GM21390 (cell line): ENCODE measurements at regions not wholly inside any gene's neighbourhood (a gene's known extent, or its start where the extent isn't known, plus 50 kb on each side); places are given as distances from the start of the nearest gene placed in this dataset.

ENCODE experiments used
- ATAC-seq: cut with Tn5 transposase; IDR thresholded peaks from one replicate; pipeline ENCODE4 v1.9.1; 2021; ENCODE audit not compliant: unreplicated experiment

- ATAC-seq, result no peak
Measured at GRCh38 chr15:31151301-31152233, 50.0 kb upstream of the TRPM1 start.

- no peak for ATAC-seq
Measured at GRCh38 chr15:31153531-31153930, 52.0 kb upstream of the TRPM1 start.

- ATAC-seq, result no peak
Measured at GRCh38 chr15:31155151-31155550, 53.6 kb upstream of the TRPM1 start.

- ATAC-seq, result no peak
Measured at GRCh38 chr15:31156226-31156625, 54.7 kb upstream of the TRPM1 start.

- ATAC-seq, result no peak
Measured at GRCh38 chr15:31156808-31157207, 55.3 kb upstream of the TRPM1 start.

DNA sequence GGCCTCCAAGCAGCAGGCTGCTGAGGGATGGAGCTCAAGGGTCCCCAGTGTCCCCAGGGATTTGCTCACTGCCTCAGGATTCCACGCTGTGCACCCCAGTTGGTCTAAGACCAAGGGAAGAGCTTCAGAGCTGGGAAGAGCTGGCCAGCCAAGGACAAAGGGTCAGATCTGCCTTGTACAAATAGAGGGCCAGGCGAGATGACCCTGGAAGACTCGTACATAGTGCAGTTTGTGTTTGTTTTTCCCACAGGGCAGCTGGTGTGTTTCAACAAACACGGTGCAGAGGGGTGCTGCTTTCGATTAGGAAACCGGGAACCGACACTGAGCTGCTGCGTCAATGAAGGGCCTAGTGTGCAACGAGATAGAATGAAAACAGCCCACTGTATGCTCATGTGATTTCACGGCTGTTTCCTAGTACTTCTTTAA, 56.1 kb upstream of the TRPM1 start:
- no peak for ATAC-seq

GRCh38 chr15:31158858-31159569, 57.5 kb upstream of the TRPM1 start:
- ATAC-seq, result no peak

DNA sequence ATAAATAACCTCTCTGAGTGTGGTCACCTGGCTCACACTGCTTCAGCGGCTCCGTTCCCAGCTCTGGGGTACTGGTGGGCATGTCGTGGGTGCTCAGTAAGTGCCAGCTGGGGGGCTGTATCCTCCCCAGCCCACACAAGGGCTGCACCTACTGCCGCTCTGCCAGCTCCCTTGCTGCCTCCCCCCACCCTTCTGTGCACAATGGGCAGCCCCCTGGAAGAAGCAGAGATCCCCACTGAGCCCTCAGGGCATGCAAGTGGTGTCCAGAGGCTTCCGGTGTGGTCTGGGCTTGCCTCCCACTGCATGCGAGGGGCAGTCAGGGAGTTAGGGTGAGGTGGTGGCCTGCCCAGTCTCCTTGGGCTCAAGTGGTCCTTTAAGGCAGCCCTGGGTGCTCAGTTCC, 58.3 kb upstream of the TRPM1 start:
- no peak for ATAC-seq

- no peak for ATAC-seq
Measured at GRCh38 chr15:31160297-31160696, 58.8 kb upstream of the TRPM1 start.

DNA sequence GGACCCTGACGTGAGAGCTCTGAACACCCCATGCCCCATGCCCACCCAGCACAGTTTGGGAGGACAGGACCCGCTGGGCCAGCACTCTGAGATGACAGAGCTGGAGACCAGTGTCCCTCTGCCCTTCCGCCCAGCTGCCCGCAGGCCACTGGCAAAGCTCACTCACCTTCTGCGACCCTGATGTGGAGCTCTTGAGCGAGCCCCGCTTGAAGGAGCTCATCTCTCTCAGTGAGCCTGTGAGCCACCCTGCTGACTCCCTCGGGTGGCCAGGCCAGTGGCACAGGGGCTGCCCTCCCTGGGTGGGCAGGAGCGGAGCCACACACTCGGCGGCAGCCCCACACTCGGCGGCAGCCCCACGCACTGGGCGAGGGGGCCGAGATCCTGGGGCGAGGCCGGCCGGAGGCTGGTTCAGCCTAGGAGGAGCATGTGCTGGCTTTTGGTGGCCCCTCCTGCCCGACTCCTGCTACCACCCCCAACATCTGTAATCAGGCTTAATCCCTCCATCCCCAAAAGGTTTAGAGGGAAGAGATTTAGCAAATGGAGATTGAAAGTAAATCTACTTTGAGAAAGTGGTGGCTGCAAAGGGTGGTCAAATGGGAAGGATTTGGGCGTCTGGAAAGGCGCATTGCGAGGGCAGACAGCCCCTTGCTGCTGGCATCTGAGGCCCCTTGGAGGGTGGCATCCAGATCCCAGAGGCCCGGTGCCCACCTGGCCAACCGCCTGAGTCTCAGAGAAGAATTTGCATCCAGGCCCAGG, 59.4 kb upstream of the TRPM1 start:
- ATAC-seq, result no peak

DNA sequence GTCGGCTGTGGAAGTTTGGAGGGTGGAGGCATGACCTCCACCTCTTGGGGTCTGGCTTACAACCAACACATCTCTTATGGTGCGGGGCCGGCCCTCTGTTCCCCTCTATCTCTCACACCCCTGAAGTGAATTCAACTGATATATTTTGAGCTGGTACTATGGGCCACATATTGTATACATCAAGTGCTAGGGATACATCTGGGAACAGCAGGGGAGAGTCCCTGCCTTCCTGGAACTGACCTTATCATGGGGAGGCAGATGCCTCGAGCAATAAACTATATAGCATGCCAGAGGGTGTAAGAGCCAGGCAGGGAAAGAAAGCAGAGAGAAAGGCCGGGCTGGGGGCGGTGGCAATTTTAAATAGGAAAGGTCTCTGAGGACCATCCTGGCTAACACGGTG, 60.4 kb upstream of the TRPM1 start:
- no peak for ATAC-seq

DNA sequence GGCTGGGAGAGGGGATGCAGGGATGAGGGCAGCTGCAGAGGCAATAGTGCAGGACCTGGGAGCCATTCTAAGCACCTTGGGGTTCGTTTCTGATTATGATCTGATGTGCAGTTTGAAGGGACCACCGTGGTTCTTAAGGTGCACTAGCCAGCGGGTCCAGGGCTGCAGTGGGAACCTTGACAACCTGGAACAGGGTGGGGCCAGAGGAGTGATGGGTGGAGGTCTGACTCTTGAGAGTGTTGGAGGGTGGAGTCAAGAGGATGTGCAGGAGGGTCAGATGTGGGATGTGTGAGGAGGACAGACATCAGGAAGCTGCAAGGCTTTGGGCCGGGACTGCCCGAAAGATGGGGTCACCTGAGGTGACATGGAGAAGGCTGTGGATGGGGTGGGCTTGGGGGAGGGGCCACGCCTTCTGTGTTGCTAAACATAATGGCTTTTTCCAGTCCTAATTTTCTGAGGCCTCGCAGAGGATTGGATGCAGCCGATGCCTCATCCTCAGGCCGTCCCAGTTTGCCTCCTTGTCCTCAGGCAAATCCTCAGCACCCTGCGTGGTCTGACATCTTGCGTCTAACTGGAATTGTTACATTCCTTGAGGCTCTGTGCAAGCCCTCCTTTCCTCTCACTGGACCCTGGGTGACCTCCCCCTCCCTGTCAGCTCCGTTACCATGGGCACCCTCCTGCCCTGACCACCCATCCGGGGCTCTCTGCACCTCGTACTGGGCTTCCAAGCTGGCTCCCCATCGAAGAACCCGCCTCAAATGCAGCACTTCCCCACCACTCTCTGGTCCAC, 61.4 kb upstream of the TRPM1 start:
- no peak for ATAC-seq

GRCh38 chr15:31163769-31164572, 62.4 kb upstream of the TRPM1 start:
- ATAC-seq, result no peak

DNA sequence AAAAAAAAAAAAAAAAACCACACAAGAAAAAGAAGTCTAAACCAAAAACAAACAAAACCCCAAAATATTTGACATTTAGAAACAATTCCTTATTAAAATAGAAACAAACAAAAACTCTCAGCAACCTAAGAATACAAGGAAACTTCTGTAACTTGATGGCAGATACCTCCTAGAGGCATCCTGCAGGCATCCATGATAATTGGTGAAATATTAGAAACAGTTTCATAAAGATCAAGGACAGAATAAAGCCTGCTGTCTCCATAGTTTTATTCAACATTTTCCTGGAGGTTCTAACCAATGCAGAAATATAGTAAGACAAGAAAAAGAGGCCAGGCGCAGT, 63.0 kb upstream of the TRPM1 start:
- no peak for ATAC-seq

DNA sequence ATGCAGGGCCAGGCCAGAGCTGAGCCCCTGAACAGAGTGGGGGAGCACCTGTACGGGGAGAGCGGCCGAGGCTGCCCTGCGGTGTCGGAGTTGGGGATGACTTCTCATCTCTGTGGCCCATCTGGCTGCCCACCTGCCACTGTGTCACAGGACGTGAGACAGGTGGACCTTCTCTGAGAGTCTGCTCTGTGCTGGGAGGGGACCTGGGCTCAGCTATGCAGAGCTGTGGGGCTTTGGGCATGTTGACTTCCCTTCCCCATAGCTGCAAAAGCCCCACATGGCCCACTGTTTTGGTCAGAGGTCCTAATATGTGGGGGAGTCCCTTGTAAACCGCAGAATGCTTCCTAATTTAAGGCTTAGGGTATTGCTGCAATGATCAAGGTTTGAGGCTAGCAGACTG, 68.0 kb upstream of the TRPM1 start:
- ATAC-seq, result no peak

GRCh38 chr15:31171731-31172130, 70.2 kb upstream of the TRPM1 start:
- no peak for ATAC-seq

- no peak for ATAC-seq
Measured at GRCh38 chr15:31172606-31173005, 71.1 kb upstream of the TRPM1 start.

- ATAC-seq, result no peak
Measured at GRCh38 chr15:31173790-31174450, 72.4 kb upstream of the TRPM1 start.

DNA sequence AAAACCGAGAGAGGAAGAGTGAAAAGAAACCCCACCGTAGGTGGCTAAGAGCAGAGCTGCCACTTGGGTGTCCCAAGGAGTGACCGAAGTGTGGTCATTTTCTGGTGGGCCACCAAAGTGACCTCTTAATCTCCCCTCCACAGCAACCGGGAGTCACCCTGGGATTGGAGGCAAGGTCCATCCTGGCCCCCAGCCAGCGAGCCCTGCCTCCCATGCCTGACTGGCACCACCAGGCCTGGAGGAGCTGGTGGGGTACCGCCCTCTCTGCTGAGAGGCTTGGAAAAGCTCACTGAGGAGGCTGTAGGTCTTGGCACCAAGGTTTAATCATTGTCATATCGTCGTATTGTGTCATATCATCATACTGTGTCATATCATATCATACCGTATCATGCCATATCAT, 74.0 kb upstream of the TRPM1 start:
- no peak for ATAC-seq

DNA sequence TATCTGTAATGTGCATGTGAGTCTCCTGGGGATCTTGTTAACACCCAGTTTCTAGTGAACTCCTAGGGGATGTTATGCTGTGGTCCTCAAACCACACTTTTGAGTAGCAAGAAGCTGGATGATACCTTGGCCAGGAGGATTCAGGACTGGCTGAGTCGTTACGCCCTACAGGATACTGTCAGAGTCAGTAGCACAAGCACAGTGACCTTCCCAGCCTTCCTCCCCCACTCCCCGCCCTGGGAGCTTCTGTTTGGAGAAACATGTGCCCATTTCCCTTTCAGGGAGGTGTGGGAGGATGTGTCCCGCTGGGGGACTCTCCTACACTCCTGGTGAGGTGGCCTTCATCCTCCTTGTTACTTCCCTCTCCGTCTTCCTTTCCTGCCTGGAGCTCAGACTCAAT, 76.4 kb upstream of the TRPM1 start:
- no peak for ATAC-seq
